WI38 (cell line): ENCODE measurements at regions not wholly inside any gene's neighbourhood (a gene's known extent, or its start where the extent isn't known, plus 50 kb on each side); places are given as distances from the start of the nearest gene placed in this dataset.

Experiments
- H3K4me3 ChIP-seq: 2 replicates; pipeline ENCODE4 v1.5.1; 2011; ENCODE audit warnings: low read depth, mild to moderate bottlenecking, control low read depth, low read length
- CTCF ChIP-seq: IDR thresholded peaks from 2 replicates; pipeline ENCODE4 v1.5.1; 2012; ENCODE audit warnings: low read depth, mild to moderate bottlenecking, control low read depth, low read length

DNA sequence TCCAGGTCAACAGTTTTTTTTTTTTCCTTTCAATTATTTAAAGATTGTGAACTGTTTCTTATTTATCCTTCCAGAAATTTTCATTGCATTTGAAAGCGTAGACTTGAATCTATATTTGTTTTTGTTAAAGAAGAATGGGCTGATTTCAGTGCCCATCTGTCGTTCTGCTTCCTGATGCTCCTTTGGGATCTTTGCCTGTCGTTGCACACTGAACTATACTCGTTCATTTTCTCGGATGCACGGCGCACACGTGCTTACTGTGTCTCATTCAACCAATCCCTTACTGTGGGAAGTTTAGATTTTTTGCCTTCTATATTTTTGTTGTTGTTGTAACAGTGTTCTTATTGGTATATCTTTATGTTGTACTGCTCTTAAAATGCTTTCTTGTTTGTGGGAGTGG is 149.7 kb downstream of the VAPA start:
- TF ChIP-seq CTCF: no peak
- no peak overlapping the region for H3K4me3 ChIP-seq

DNA sequence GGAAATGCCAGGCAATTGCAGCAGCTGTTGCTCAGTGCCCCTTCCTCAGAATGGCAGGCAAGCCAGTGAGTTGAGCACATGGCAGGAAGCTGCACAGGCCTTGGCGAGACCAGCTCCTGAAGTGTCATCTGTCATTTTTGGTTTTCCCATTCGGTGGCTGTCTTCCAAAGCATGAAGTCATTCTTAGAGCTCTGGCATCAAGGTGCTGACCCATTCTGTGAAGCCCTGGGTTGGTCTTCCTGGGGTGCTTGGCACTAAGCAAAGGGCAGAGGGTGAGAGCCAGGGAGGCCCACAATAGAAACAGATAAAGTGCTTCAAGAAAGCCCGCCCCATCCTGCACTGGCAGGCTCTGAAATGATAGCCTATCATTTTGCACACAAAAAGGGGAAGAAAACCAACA is 150.5 kb downstream of the VAPA start:
- H3K4me3 ChIP-seq: no peak overlapping the region
- no peak for TF ChIP-seq CTCF

DNA sequence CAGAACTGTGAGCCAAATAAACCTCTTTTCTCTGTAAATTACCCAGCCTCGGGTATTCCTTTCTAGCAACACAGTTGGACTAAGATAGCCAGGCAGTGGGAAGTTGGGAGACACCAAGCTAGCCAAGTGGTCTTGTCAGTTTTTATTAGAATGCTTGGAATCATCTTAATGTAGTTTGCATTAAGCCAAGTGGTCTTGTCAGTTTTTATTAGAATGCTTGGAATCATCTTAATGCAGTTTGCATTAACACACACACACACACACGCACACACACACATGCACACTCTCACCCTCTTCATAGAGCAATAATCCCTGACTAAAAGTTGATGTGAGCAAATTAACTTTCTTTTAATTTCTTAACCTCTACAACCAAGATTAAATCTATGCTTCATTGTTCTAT is 151.5 kb downstream of the VAPA start:
- no peak for TF ChIP-seq CTCF
- no peak overlapping the region for H3K4me3 ChIP-seq

DNA sequence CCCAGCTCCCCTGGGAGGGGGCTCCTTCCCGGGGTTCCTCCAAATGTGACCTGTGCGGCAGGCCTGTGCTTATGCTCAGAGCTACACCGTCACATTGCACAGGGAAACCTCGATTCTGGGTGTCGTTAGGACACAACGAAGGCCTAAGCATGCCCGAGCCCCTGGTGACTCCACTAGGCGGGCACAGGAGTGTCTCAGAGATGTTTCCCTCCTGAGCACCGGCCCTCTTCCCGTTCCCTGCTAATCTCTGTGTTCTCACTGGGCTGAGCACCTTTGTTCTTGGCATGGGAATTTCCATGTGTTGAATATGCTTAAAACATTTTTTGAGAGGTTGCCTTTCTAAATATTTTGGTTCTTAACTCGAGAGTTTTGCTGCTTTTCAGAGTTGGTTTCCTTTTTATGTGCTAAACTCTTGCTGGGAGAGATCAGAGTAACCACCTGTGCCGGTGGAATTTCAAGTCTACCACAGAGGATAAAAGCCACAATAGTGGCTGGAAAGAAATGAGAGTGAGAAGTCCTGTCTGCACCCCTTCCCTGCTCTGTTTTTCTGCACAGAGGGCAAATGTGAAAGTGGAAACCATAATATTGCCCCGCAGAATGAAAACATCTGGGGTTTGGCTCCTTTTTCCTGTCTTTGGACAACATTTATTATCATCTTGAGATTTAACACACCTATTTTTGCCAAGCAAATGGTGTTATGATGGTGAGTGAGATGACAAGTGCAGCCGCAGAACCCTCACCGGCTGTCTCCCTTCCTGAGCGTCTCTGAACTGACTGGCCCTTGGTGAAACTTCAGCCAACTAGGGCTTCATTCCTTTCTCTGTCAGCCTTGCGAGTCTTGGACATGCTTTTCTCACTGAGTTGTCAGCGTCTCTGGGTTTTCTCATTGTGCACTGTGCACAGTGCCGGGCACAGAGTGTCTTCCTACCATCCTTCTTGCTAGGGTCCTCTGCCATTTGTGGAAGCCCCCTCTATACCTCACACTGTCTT is 154.1 kb downstream of the VAPA start:
- no peak for TF ChIP-seq CTCF
- no peak overlapping the region for H3K4me3 ChIP-seq

DNA sequence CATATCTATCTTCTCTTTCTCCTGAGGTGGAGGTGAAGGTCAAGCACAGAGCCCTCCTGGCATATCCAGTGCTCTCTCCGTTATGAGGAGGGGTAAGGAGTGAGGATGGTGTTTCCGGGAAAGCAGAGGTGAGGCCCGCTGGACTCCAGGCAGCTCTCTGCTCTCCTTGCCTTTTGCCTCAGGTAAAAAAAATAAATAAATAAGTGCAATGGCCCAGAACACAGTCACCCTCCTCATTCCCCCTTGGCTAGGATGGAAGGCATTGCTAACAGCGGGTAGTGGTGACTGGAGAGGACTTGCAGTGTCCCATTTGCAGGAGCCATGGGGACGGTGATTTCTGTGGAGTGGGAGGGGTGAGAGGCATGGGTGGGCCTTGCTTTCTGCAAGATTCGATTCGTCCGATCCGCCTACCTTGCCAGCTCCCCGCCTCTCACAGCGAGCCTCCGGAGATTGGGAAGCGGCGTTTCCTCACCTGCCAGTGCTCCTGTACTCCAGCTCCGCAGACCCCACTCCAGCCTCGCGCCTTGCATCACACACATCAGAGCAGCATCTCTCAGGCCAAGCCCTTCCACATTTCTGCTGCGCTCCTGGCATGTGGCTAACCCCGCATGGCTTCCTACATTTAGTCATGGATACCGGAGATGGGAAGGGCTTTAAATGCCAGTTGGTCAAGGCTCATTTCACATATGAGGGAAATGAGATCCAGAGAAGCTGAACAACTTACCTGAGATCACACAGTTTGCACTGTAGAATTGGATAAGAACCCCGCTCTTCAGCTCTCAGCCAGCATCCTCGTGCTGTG is 155.2 kb downstream of the VAPA start:
- TF ChIP-seq CTCF: no peak
- no peak overlapping the region for H3K4me3 ChIP-seq

DNA sequence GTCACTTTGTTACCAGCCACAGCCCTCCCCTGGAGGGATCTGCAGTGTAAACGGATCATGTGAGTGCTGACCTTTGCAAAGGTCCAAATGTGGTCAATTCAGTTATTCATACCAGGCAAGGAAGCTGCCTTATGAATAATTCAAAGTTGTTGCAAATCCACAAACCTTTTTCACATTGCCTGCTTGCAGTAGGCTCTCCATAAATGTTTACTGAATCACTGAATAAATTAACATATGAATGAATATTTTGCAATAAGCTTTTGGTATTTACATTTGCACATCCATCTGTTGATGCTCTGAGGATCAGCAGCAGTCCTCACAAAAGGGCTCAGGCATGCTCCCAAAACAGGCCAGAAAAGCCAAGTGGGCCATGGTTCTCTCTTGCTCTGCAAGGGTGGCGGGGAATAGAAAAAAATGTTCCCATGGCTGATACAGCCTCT is 156.8 kb downstream of the VAPA start:
- H3K4me3 ChIP-seq: no peak overlapping the region
- no peak for TF ChIP-seq CTCF
